ENCODE measurements at regions not wholly inside any gene's neighbourhood (a gene's known extent, or its start where the extent isn't known, plus 50 kb on each side); places are given as distances from the start of the nearest gene placed in this dataset.

DNA sequence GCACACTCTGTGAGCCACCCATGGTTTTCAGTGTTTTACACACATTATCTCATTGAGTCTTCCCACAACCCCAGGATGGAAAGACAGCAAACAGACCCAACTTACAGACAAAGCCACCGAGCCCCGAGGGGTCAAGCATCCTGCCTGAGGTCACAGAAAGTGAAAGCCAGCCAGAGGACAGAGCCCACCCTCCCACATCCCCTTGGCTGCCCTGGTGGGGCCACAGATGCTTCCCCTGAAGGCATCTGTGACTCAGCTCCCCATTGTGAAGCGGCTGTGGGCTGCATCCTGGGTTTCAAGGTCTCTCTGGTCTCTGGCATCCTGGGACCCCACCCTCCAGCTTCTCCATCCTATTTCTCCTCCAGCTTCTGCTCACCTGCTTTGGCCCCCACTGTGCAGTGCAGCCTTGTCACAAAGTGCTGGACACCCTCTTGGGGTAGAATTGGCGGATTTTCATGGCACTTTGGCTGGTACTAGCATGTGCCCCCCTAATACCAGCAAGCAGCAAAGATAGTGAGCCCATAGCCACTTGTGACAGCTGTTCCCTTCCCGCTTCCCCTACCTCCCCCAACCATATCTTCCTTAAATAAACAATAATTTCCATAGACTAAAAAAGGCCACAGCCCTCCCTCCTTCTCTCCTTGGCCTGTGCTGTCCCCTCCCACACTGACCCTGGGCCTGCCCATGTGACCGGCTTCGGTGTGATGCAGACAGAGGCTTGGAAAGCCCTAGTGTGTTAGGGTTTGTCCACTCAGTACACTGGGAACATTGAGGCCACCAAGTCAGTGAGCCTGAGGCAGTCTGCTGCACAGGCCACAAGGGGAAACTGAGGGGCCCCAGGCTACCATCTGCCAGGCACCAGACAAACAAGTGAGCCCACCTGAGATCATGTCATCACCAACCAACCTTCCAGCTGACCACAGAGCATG is 53.9 kb upstream of the SHISAL1 start:
- TF ChIP-seq GATA2 (IDR thresholded peaks at IDR 0.05; ENCODE audit: low read depth, low read length) (no peak), GATA3 (IDR thresholded peaks at IDR 0.05; ENCODE audit: low read depth, low read length) (no peak)

Data from SH-SY5Y (cell line).